GM19193 (cell line): ENCODE measurements at regions not wholly inside any gene's neighbourhood (a gene's known extent, or its start where the extent isn't known, plus 50 kb on each side); places are given as distances from the start of the nearest gene placed in this dataset.

ENCODE experiments used
- POLR2A ChIP-seq: IDR thresholded peaks from 4 replicates; pipeline ENCODE4 v1.6.1; 2011; ENCODE audit not compliant: insufficient read depth, insufficient read length; ENCODE audit errors: extremely low read depth

- TF ChIP-seq POLR2A, result no peak
These were observed 50.0 kb upstream of the ZNF827 start for GRCh38 chr4:145988628-145989027.
